Epithelial cell of esophagus (primary cell): ENCODE measurements at regions not wholly inside any gene's neighbourhood (a gene's known extent, or its start where the extent isn't known, plus 50 kb on each side); places are given as distances from the start of the nearest gene placed in this dataset.

Experiments
- DNase-seq: peaks from one replicate; pipeline ENCODE4 v3.0.0; 2010; ENCODE audit warnings: low read depth
- H3K4me3 ChIP-seq: 2 replicates; pipeline ENCODE4 v1.5.1; 2011; ENCODE audit warnings: mild to moderate bottlenecking, low read length, control low read depth
- CTCF ChIP-seq: IDR thresholded peaks from 2 replicates; pipeline ENCODE4 v1.5.1; 2011; ENCODE audit warnings: low read depth, mild to moderate bottlenecking, low read length, control low read depth, inconsistent platforms; ENCODE audit not compliant: insufficient read depth; ENCODE audit errors: missing control alignments

DNA sequence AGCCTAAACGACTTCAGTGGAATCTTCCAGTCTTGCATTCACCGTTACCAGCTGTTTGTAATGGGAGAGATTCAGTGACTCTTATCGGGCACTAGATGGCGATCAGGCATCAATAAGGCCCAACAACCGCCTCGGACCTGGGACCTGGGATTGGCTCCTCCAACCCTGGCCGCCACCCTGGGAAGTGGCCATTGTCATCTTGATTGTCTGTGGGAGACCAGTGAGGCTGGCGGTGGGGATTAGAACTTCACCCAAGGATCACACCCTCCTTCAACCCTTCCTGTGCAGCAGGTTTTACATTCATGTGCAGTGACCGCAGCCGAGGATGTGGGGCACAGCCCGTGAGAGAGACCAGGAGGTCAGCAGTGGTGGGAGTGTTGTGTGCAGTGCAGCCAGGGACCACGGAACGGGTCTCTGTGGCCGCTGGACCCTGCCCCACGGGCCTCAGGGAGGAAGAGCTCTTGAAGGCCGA, 85.3 kb downstream of the SPP2 start:
- H3K4me3 ChIP-seq, result no peak overlapping the region
- peak; percentile 80 for DNase-seq
- TF ChIP-seq CTCF, result peak; percentile 89

- no peak overlapping the region for H3K4me3 ChIP-seq
- TF ChIP-seq CTCF, result no peak
- no peak for DNase-seq
Observed at GRCh38 chr2:234134496-234134895, 84.0 kb downstream of the SPP2 start.

GRCh38 chr2:234133004-234133403, 82.5 kb downstream of the SPP2 start:
- peak; percentile 6 for TF ChIP-seq CTCF
- H3K4me3 ChIP-seq, result no peak overlapping the region
- DNase-seq, result peak; percentile 98

GRCh38 chr2:234130777-234131181, 80.3 kb downstream of the SPP2 start:
- no peak overlapping the region for H3K4me3 ChIP-seq
- DNase-seq, result no peak
- no peak for TF ChIP-seq CTCF

DNA sequence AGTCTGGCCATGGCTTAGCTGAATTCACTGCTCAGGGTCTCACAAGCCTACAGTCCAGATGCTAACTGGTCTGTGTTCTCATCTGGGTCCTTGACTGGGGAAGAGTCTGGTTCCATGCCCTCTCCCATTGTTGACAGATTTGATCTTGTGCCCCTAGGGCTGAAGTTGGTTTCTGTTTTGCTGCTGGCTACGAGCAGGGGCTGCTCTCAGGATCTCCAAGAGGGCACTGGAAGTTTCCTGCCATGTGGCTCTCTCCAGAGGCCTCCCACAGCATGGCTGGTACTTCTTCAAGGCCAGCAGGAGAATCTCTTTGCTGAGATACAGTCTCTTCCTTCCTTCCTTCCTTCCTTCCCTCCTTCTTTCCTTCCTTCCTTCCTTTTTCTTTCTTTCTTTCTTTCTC, 78.1 kb downstream of the SPP2 start:
- TF ChIP-seq CTCF, result no peak
- no peak for DNase-seq
- no peak overlapping the region for H3K4me3 ChIP-seq
